Epithelial cell of proximal tubule (primary cell): ENCODE measurements at regions not wholly inside any gene's neighbourhood (a gene's known extent, or its start where the extent isn't known, plus 50 kb on each side); places are given as distances from the start of the nearest gene placed in this dataset.

ENCODE experiments used
- DNase-seq: peaks from one replicate; pipeline ENCODE4 v3.0.0-alpha.2; 2011; ENCODE audit warnings: low read depth
- H3K4me3 ChIP-seq: 2 replicates; pipeline ENCODE4 v1.5.1; 2011; ENCODE audit warnings: low read depth, mild to moderate bottlenecking, low read length
- CTCF ChIP-seq: conservative IDR thresholded peaks from 2 replicates; pipeline ENCODE4 v1.5.1; 2012; ENCODE audit warnings: low read depth, mild to moderate bottlenecking, low read length

- no peak for TF ChIP-seq CTCF
- DNase-seq = no peak
- no peak overlapping the region for H3K4me3 ChIP-seq
Measured at GRCh38 chr4:153950100-153950979, 161.5 kb upstream of the SFRP2 start.

- DNase-seq = no peak
- no peak overlapping the region for H3K4me3 ChIP-seq
- no peak for TF ChIP-seq CTCF
Measured at GRCh38 chr4:153948041-153948440, 159.2 kb upstream of the SFRP2 start.

GRCh38 chr4:153947124-153947523 lies 158.2 kb upstream of the SFRP2 start:
- no peak for DNase-seq
- no peak overlapping the region for H3K4me3 ChIP-seq
- TF ChIP-seq CTCF = no peak

GRCh38 chr4:153945704-153946103 lies 156.8 kb upstream of the SFRP2 start:
- TF ChIP-seq CTCF = no peak
- DNase-seq = no peak
- H3K4me3 ChIP-seq = no peak overlapping the region

- H3K4me3 ChIP-seq = no peak overlapping the region
- DNase-seq = no peak
- TF ChIP-seq CTCF = no peak
Measured at GRCh38 chr4:153943738-153944415, 155.0 kb upstream of the SFRP2 start.

GRCh38 chr4:153940916-153941315 lies 152.0 kb upstream of the SFRP2 start:
- TF ChIP-seq CTCF = no peak
- no peak for DNase-seq
- H3K4me3 ChIP-seq = no peak overlapping the region
